ENCODE measurements at regions not wholly inside any gene's neighbourhood (a gene's known extent, or its start where the extent isn't known, plus 50 kb on each side); places are given as distances from the start of the nearest gene placed in this dataset.

DNA sequence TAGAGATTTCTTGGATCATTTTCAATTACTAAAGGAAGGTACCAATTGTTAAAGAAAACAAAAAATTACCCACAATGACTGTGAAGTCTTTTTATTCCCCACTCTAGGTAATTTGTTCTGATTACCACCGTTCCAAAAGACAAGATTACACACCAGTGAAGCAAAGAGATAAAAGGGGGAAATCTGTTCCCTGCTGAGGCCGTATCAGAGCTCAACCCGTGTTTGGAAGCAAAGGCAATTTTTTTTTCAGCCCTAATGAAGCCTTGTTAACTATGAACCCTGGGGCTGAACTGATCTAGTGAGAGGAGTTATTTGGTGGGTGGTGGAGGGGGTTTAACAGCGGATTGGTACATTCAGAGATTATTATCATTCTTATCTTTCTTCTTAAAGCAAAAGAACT is 128.5 kb downstream of the ALDH8A1 start:
- TF ChIP-seq, protein P1, sequence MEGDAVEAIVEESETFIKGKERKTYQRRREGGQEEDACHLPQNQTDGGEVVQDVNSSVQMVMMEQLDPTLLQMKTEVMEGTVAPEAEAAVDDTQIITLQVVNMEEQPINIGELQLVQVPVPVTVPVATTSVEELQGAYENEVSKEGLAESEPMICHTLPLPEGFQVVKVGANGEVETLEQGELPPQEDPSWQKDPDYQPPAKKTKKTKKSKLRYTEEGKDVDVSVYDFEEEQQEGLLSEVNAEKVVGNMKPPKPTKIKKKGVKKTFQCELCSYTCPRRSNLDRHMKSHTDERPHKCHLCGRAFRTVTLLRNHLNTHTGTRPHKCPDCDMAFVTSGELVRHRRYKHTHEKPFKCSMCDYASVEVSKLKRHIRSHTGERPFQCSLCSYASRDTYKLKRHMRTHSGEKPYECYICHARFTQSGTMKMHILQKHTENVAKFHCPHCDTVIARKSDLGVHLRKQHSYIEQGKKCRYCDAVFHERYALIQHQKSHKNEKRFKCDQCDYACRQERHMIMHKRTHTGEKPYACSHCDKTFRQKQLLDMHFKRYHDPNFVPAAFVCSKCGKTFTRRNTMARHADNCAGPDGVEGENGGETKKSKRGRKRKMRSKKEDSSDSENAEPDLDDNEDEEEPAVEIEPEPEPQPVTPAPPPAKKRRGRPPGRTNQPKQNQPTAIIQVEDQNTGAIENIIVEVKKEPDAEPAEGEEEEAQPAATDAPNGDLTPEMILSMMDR (IDR thresholded peaks at IDR 0.05) = no peak
- TF ChIP-seq POLR2A (IDR thresholded peaks at IDR 0.05) = no peak

Data from Peyer's patch (tissue), 4 donors.